IMR-90 (cell line): ENCODE measurements at regions not wholly inside any gene's neighbourhood (a gene's known extent, or its start where the extent isn't known, plus 50 kb on each side); places are given as distances from the start of the nearest gene placed in this dataset.

ENCODE experiments used
- ATAC-seq: fragments of 200-7000 bp; cut with Tn5 transposase; 2 replicates; pipeline ENCODE4 v1.9.1; 2020; ENCODE audit warnings: low read depth, mild to moderate bottlenecking, moderate library complexity
- BruUV-seq: library from RNA; stranded (reverse); fragments of 400-500 nt; replicated peaks from 2 replicates; lab custom pipeline; 2021; lab: Mats Ljungman, UMichigan
- CTCF ChIA-PET: fragments of 300-600 bp; formaldehyde crosslinking; extraction: SDS; loops from one replicate; lab custom pipeline; 2021; ENCODE audit warnings: antibody characterized with exemption; lab: Yijun Ruan, JAX
- POLR2A ChIA-PET: fragments of 300-600 bp; sonication (Branson Sonifier 250); formaldehyde crosslinking; loops from one replicate; lab custom pipeline; 2022; ENCODE audit warnings: antibody characterized with exemption; ENCODE audit not compliant: unreplicated experiment; lab: Charles Lee
- DNase-seq: peaks from one replicate; pipeline ENCODE4 v3.0.0; 2013
- H2AFZ ChIP-seq: replicated peaks from 2 replicates; pipeline ENCODE3; 2013; ENCODE audit warnings: low read length, mild to moderate bottlenecking; ENCODE audit not compliant: poor library complexity
- H2AK5ac ChIP-seq: 2 replicates; pipeline ENCODE4 v1.6.1; 2013; ENCODE audit warnings: low read depth, low read length, inconsistent platforms
- H2AK9ac ChIP-seq: replicated peaks from 2 replicates; pipeline ENCODE3; 2013; ENCODE audit warnings: mild to moderate bottlenecking, low read depth, low read length, moderate library complexity; ENCODE audit not compliant: poor library complexity
- H2BK120ac ChIP-seq: 2 replicates; pipeline ENCODE4 v1.6.1; 2013; ENCODE audit warnings: low read depth, low read length, inconsistent platforms
- H2BK15ac ChIP-seq: 3 replicates; pipeline ENCODE4 v1.6.1; 2013; ENCODE audit warnings: low read depth, low read length, inconsistent platforms
- H2BK20ac ChIP-seq: 2 replicates; pipeline ENCODE4 v1.6.1; 2013; ENCODE audit warnings: low read depth, mild to moderate bottlenecking, inconsistent platforms, low read length, moderate library complexity
- H2BK5ac ChIP-seq: 2 replicates; pipeline ENCODE4 v1.6.1; 2013; ENCODE audit warnings: mild to moderate bottlenecking, low read depth, low read length, inconsistent platforms; ENCODE audit not compliant: poor library complexity, severe bottlenecking
- H3K14ac ChIP-seq: replicated peaks from 2 replicates; pipeline ENCODE4 v1.6.1; 2013; ENCODE audit warnings: low read depth, low read length, inconsistent platforms
- H3K18ac ChIP-seq: 2 replicates; pipeline ENCODE4 v1.6.1; 2013; ENCODE audit warnings: low read depth, low read length, control low read depth
- H3K23ac ChIP-seq: 2 replicates; pipeline ENCODE4 v1.6.1; 2013; ENCODE audit warnings: low read depth, low read length, inconsistent platforms
- H3K27ac ChIP-seq: 2 replicates; pipeline ENCODE4 v1.5.1; 2013; ENCODE audit warnings: mild to moderate bottlenecking, control low read depth, low read length; ENCODE audit not compliant: insufficient read depth
- H3K27me3 ChIP-seq: 2 replicates; pipeline ENCODE4 v1.6.1; 2013; ENCODE audit warnings: low read length; ENCODE audit not compliant: control insufficient read depth, insufficient read depth
- H3K36me3 ChIP-seq: 2 replicates; pipeline ENCODE4 v1.6.1; 2013; ENCODE audit warnings: low read length, mixed read lengths; ENCODE audit not compliant: control insufficient read depth, insufficient read depth
- H3K4ac ChIP-seq: 2 replicates; pipeline ENCODE4 v1.6.1; 2013; ENCODE audit warnings: low read depth, low read length, inconsistent platforms
- H3K4me1 ChIP-seq: 2 replicates; pipeline ENCODE4 v1.6.1; 2013; ENCODE audit warnings: low read length, mixed read lengths; ENCODE audit not compliant: control insufficient read depth, insufficient read depth
- H3K4me2 ChIP-seq: 2 replicates; pipeline ENCODE4 v1.6.1; 2013; ENCODE audit warnings: low read depth, mild to moderate bottlenecking, control low read depth, low read length, moderate library complexity
- H3K4me3 ChIP-seq: 2 replicates; pipeline ENCODE4 v1.5.1; 2013; ENCODE audit warnings: low read depth, mild to moderate bottlenecking, control low read depth, low read length, moderate library complexity; ENCODE audit not compliant: insufficient read depth
- H3K56ac ChIP-seq: 2 replicates; pipeline ENCODE4 v1.6.1; 2013; ENCODE audit warnings: low read length, inconsistent platforms; ENCODE audit not compliant: insufficient read depth; ENCODE audit errors: extremely low read depth
- H3K79me1 ChIP-seq, 2 experiments: 2 replicates each; pipeline ENCODE4 v1.6.1; 2013; ENCODE audit warnings: low read length in 2 of 2, inconsistent platforms in 1 of 2, low read depth in 1 of 2
- H3K9ac ChIP-seq: 2 replicates; pipeline ENCODE4 v1.6.1; 2013; ENCODE audit warnings: low read depth, low read length, control low read depth
- H3K9me1 ChIP-seq: 2 replicates; pipeline ENCODE4 v1.6.1; 2013; ENCODE audit warnings: low read length, inconsistent platforms; ENCODE audit not compliant: insufficient read depth
- H3K9me3 ChIP-seq: 2 replicates; pipeline ENCODE4 v1.6.1; 2013; ENCODE audit warnings: low read length; ENCODE audit not compliant: control insufficient read depth, insufficient read depth
- H4K20me1 ChIP-seq: 2 replicates; pipeline ENCODE4 v1.6.1; 2013; ENCODE audit warnings: low read length, inconsistent platforms; ENCODE audit not compliant: insufficient read depth
- H4K5ac ChIP-seq: 2 replicates; pipeline ENCODE4 v1.6.1; 2013; ENCODE audit warnings: mild to moderate bottlenecking, low read depth, low read length, control low read depth
- H4K8ac ChIP-seq, 2 experiments: 2 replicates each; pipeline ENCODE4 v1.6.1; 2013; ENCODE audit warnings: low read depth in 2 of 2, low read length in 2 of 2, control low read depth in 1 of 2, inconsistent platforms in 1 of 2
- H4K91ac ChIP-seq: 2 replicates; pipeline ENCODE4 v1.6.1; 2013; ENCODE audit warnings: low read depth, low read length, inconsistent platforms; ENCODE audit not compliant: insufficient read depth
- BHLHE40 ChIP-seq: fragments of 150-350 bp; IDR thresholded peaks from 2 replicates; pipeline ENCODE4 v1.6.1; 2016; ENCODE audit warnings: mild to moderate bottlenecking, low read depth, low read length
- CEBPB ChIP-seq: IDR thresholded peaks from 2 replicates; pipeline ENCODE4 v1.6.1; 2012; ENCODE audit warnings: low read depth, low read length, improper control_type of control experiment
- CHD1 ChIP-seq: IDR thresholded peaks from 2 replicates; pipeline ENCODE4 v1.6.1; 2012; ENCODE audit warnings: low read depth, low read length, improper control_type of control experiment
- FOS ChIP-seq: fragments of 150-350 bp; IDR thresholded peaks from 2 replicates; pipeline ENCODE4 v1.6.1; 2016; ENCODE audit warnings: low read depth, low read length
- MAFK ChIP-seq: IDR thresholded peaks from 2 replicates; pipeline ENCODE4 v1.6.1; 2012; ENCODE audit warnings: low read depth, low read length, improper control_type of control experiment
- MAZ ChIP-seq: IDR thresholded peaks from 2 replicates; pipeline ENCODE4 v1.6.1; 2012; ENCODE audit warnings: low read depth, mild to moderate bottlenecking, low read length, improper control_type of control experiment, moderate library complexity, borderline replicate concordance
- MXI1 ChIP-seq: IDR thresholded peaks from 2 replicates; pipeline ENCODE4 v1.6.1; 2012; ENCODE audit warnings: low read depth, mild to moderate bottlenecking, low read length, moderate library complexity, borderline replicate concordance
- NFE2L2 ChIP-seq: fragments of 150-350 bp; IDR thresholded peaks from 2 replicates; pipeline ENCODE4 v1.6.1; 2016; ENCODE audit warnings: low read depth, mild to moderate bottlenecking, low read length
- POLR2A ChIP-seq: IDR thresholded peaks from 2 replicates; pipeline ENCODE4 v1.6.1; 2012; ENCODE audit warnings: mild to moderate bottlenecking, low read depth, low read length
- RAD21 ChIP-seq: IDR thresholded peaks from 2 replicates; pipeline ENCODE4 v1.6.1; 2012; ENCODE audit warnings: low read length, improper control_type of control experiment
- RCOR1 ChIP-seq: IDR thresholded peaks from 2 replicates; pipeline ENCODE4 v1.6.1; 2012; ENCODE audit warnings: mild to moderate bottlenecking, low read length, improper control_type of control experiment; ENCODE audit not compliant: insufficient replicate concordance
- RFX5 ChIP-seq: IDR thresholded peaks from 2 replicates; pipeline ENCODE4 v1.8.0; 2012; ENCODE audit warnings: low read depth, mild to moderate bottlenecking, low read length, moderate library complexity
- SMC3 ChIP-seq: fragments of 150-350 bp; IDR thresholded peaks from 2 replicates; pipeline ENCODE4 v1.6.1; 2016; ENCODE audit warnings: low read depth, mild to moderate bottlenecking, antibody characterized with exemption, low read length, moderate library complexity
- WGBS, 2 experiments: methylation state at CpG; one replicate each; pipeline versions ENCODE4 v1.1.5 to v1.1.7; 2013; ENCODE audit warnings: missing lambda C conversion rate in 2 of 2; ENCODE audit not compliant: insufficient read length in 1 of 2; ENCODE audit errors: extremely low coverage in 2 of 2; 5-methylcytosine and 5-hydroxymethylcytosine counted together
- dilution Hi-C: fragments of 300-500 bp; cut with HindIII; formaldehyde crosslinking; loops from one replicate; pipeline ENCODE4 v1.14.3; 2018; ENCODE audit warnings: low sequenced_read_pairs; ENCODE audit not compliant: unreplicated experiment
- in situ Hi-C: fragments of 300-500 bp; cut with MboI; formaldehyde crosslinking; loops from 3 replicates; pipeline ENCODE4 v1.14.3; 2019; ENCODE audit warnings: low sequenced_read_pairs, inconsistent platforms, mixed read lengths
- intact Hi-C: fragments of 100-400 bp; cut with micrococcal nuclease; formaldehyde crosslinking; loops from 2 replicates; pipeline ENCODE4 v1.10.0; 2022
- TF ChIP-seq, protein P1 (sequence below): fragments of 150-350 bp; IDR thresholded peaks from 2 replicates; pipeline ENCODE4 v1.6.1; 2017; ENCODE audit warnings: mild to moderate bottlenecking, antibody characterized with exemption, low read length, low read depth
- TF ChIP-seq, protein P2 (sequence below): conservative IDR thresholded peaks from 2 replicates; pipeline ENCODE4 v1.5.1; 2012; ENCODE audit warnings: mild to moderate bottlenecking, low read depth, low read length, improper control_type of control experiment

- DNase-seq: no peak
- ATAC-seq: no peak
- no peak overlapping the region for H3K18ac ChIP-seq
- in situ Hi-C loops (no loop called here), intact Hi-C loops (no loop called here), dilution Hi-C loops (no loop called here)
- H3K27ac ChIP-seq: no peak overlapping the region
- H4K8ac ChIP-seq: no peak overlapping the region
- H3K4me3 ChIP-seq: no peak overlapping the region
- H3K56ac ChIP-seq: no peak overlapping the region
- H3K4me2 ChIP-seq: no peak overlapping the region
- H4K91ac ChIP-seq: no peak overlapping the region
- no peak overlapping the region for H2BK20ac ChIP-seq
- H3K23ac ChIP-seq: no peak overlapping the region
- no peak overlapping the region for H3K9ac ChIP-seq
- H3K4ac ChIP-seq: no peak overlapping the region
- TF ChIP-seq POLR2A (no peak), RFX5 (no peak), CEBPB (no peak), SMC3 (no peak), RAD21 (no peak), MXI1 (no peak), FOS (no peak), CHD1 (no peak), NFE2L2 (no peak), MAZ (no peak), RCOR1 (no peak), BHLHE40 (no peak), MAFK (no peak)
- TF ChIP-seq, protein P1, sequence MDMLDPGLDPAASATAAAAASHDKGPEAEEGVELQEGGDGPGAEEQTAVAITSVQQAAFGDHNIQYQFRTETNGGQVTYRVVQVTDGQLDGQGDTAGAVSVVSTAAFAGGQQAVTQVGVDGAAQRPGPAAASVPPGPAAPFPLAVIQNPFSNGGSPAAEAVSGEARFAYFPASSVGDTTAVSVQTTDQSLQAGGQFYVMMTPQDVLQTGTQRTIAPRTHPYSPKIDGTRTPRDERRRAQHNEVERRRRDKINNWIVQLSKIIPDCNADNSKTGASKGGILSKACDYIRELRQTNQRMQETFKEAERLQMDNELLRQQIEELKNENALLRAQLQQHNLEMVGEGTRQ: no peak
- TF ChIP-seq, protein P2, sequence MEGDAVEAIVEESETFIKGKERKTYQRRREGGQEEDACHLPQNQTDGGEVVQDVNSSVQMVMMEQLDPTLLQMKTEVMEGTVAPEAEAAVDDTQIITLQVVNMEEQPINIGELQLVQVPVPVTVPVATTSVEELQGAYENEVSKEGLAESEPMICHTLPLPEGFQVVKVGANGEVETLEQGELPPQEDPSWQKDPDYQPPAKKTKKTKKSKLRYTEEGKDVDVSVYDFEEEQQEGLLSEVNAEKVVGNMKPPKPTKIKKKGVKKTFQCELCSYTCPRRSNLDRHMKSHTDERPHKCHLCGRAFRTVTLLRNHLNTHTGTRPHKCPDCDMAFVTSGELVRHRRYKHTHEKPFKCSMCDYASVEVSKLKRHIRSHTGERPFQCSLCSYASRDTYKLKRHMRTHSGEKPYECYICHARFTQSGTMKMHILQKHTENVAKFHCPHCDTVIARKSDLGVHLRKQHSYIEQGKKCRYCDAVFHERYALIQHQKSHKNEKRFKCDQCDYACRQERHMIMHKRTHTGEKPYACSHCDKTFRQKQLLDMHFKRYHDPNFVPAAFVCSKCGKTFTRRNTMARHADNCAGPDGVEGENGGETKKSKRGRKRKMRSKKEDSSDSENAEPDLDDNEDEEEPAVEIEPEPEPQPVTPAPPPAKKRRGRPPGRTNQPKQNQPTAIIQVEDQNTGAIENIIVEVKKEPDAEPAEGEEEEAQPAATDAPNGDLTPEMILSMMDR: no peak
- H2AFZ ChIP-seq: no peak overlapping the region
- no peaks in the 10 kb centered on the region for H3K27me3 ChIP-seq
- no peak overlapping the region for H2BK120ac ChIP-seq
- no peak overlapping the region for H4K5ac ChIP-seq
- H3K9me3 ChIP-seq: peaks cover 39% of the 10 kb centered on the region
- no peak overlapping the region for H2AK5ac ChIP-seq
- no peak overlapping the region for H3K14ac ChIP-seq
- H4K20me1 ChIP-seq: no peaks in the 10 kb centered on the region
- ChIA-PET CTCF (no interaction called here), POLR2A (no interaction called here)
- BruUV-seq: no TSS peak
- peak overlapping the region; percentile 42 for H2AK9ac ChIP-seq
- H2BK15ac ChIP-seq: no peak overlapping the region
- no CpG with 5 or more reads among the region's 1 CpG for WGBS, 2 experiments
- no peak overlapping the region for H2BK5ac ChIP-seq
- no peaks in the 10 kb centered on the region for H3K79me1 ChIP-seq
- H3K4me1 ChIP-seq: no peaks in the 10 kb centered on the region
- no peaks in the 10 kb centered on the region for H3K36me3 ChIP-seq
- H3K9me1 ChIP-seq: no peaks in the 10 kb centered on the region
Observed at GRCh38 chr2:239528883-239529282, 128.1 kb upstream of the HDAC4 start.
